Fibroblast of mammary gland (primary cell): ENCODE measurements at regions not wholly inside any gene's neighbourhood (a gene's known extent, or its start where the extent isn't known, plus 50 kb on each side); places are given as distances from the start of the nearest gene placed in this dataset.
A peak's percentile ranks its signal among the peaks of the same experiment; 100 is the strongest.

Experiments
- DNase-seq: peaks from one replicate; pipeline ENCODE4 v3.0.0-alpha.2; 2010; ENCODE audit warnings: low read depth
- H3K4me3 ChIP-seq: 2 replicates; pipeline ENCODE4 v1.5.1; 2011; ENCODE audit warnings: low read depth, mild to moderate bottlenecking, low read length, moderate library complexity; ENCODE audit not compliant: control insufficient read depth
- CTCF ChIP-seq: conservative IDR thresholded peaks from 2 replicates; pipeline ENCODE4 v1.5.1; 2011; ENCODE audit warnings: low read depth, low read length, inconsistent platforms; ENCODE audit not compliant: control insufficient read depth, insufficient read depth

GRCh38 chr21:27371115-27371974 is 404.5 kb upstream of the ADAMTS5 start:
- DNase-seq = no peak
- TF ChIP-seq CTCF = no peak
- no peak overlapping the region for H3K4me3 ChIP-seq

- no peak for TF ChIP-seq CTCF
- H3K4me3 ChIP-seq = no peak overlapping the region
- no peak for DNase-seq
These were observed 403.2 kb upstream of the ADAMTS5 start for GRCh38 chr21:27369978-27370571.

- DNase-seq = no peak
- no peak overlapping the region for H3K4me3 ChIP-seq
- TF ChIP-seq CTCF = no peak
These were observed 402.3 kb upstream of the ADAMTS5 start for GRCh38 chr21:27369234-27369633.

- no peak for DNase-seq
- TF ChIP-seq CTCF = no peak
- H3K4me3 ChIP-seq = no peak overlapping the region
These were observed 399.9 kb upstream of the ADAMTS5 start for GRCh38 chr21:27366646-27367235.

GRCh38 chr21:27366036-27366435 is 399.1 kb upstream of the ADAMTS5 start:
- TF ChIP-seq CTCF = no peak
- peak; percentile 4 for DNase-seq
- no peak overlapping the region for H3K4me3 ChIP-seq

GRCh38 chr21:27365394-27365793 is 398.5 kb upstream of the ADAMTS5 start:
- H3K4me3 ChIP-seq = no peak overlapping the region
- peak; percentile 7 for DNase-seq
- no peak for TF ChIP-seq CTCF
